CD14-positive monocyte (primary cell): ENCODE measurements at regions not wholly inside any gene's neighbourhood (a gene's known extent, or its start where the extent isn't known, plus 50 kb on each side); places are given as distances from the start of the nearest gene placed in this dataset.

ENCODE experiments used
- DNase-seq, 3 donors: peaks; one replicate each; pipeline ENCODE4 v3.0.0-alpha.2; 2011 to 2022
- H2AFZ ChIP-seq: 2 replicates; pipeline ENCODE4 v1.6.0; 2012; ENCODE audit warnings: mild to moderate bottlenecking, low read depth, low read length, inconsistent platforms; ENCODE audit not compliant: insufficient read depth, poor library complexity, severe bottlenecking
- H3K27ac ChIP-seq, 2 donors: 1 replicate in 1 of 2; 2 replicates in 1 of 2; pipeline ENCODE4 v1.5.1; 2012 to 2013; ENCODE audit warnings: low read length in 2 of 2, control low read depth in 1 of 2, inconsistent platforms in 1 of 2, low read depth in 1 of 2, mild to moderate bottlenecking in 1 of 2
- H3K27me3 ChIP-seq, 2 donors: one replicate each; pipeline versions ENCODE4 v1.6.0 to v1.6.1; 2011 to 2013; ENCODE audit warnings: low read length in 2 of 2; ENCODE audit not compliant: control insufficient read depth in 2 of 2, insufficient read depth in 2 of 2
- H3K36me3 ChIP-seq, 2 donors: replicated peaks in 1 of 2; 1 replicate in 1 of 2; 2 replicates in 1 of 2; pipeline versions ENCODE4 v1.5.1 to v1.6.1; 2012 to 2013; ENCODE audit warnings: low read length in 2 of 2, control low read depth in 1 of 2, inconsistent platforms in 1 of 2, mild to moderate bottlenecking in 1 of 2; ENCODE audit not compliant: insufficient read depth in 2 of 2, control insufficient read depth in 1 of 2
- H3K4me1 ChIP-seq, 2 donors: 1 replicate in 1 of 2; 2 replicates in 1 of 2; pipeline versions ENCODE4 v1.5.1 to v1.6.1; 2012 to 2013; ENCODE audit warnings: low read length in 2 of 2, control low read depth in 1 of 2, inconsistent platforms in 1 of 2, mild to moderate bottlenecking in 1 of 2, moderate library complexity in 1 of 2; ENCODE audit not compliant: insufficient read depth in 2 of 2, control insufficient read depth in 1 of 2
- H3K4me2 ChIP-seq: replicated peaks from 2 replicates; pipeline ENCODE3; 2012; ENCODE audit warnings: low read length, moderate library complexity, mild to moderate bottlenecking; ENCODE audit not compliant: poor library complexity, severe bottlenecking; ENCODE audit errors: extremely low read depth
- H3K4me3 ChIP-seq, 3 experiments: fragments of 200-600 bp in 1 of 3; sonication (generic) in 1 of 3; replicated peaks in 1 of 3; 1 replicate in 2 of 3; 2 replicates in 1 of 3; pipeline ENCODE4 v1.5.1; 2011 to 2013; ENCODE audit warnings: low read length in 3 of 3, mild to moderate bottlenecking in 3 of 3, control low read depth in 2 of 3, low read depth in 2 of 3, inconsistent platforms in 1 of 3, moderate library complexity in 1 of 3
- H3K79me2 ChIP-seq: 2 replicates; pipeline ENCODE4 v1.6.0; 2012; ENCODE audit warnings: mild to moderate bottlenecking, control low read depth, inconsistent platforms, low read length, moderate library complexity; ENCODE audit not compliant: insufficient read depth
- H3K9ac ChIP-seq: 2 replicates; pipeline ENCODE4 v1.6.0; 2017; ENCODE audit warnings: low read length, mild to moderate bottlenecking; ENCODE audit not compliant: insufficient read depth, poor library complexity, severe bottlenecking
- H3K9me3 ChIP-seq, 2 donors: replicated peaks in 1 of 2; 1 replicate in 1 of 2; 2 replicates in 1 of 2; pipeline versions ENCODE4 v1.5.1 to v1.6.1; 2012 to 2013; ENCODE audit warnings: low read length in 2 of 2, control low read depth in 1 of 2; ENCODE audit not compliant: control insufficient read depth in 1 of 2, insufficient read depth in 1 of 2
- H4K20me1 ChIP-seq: 2 replicates; pipeline ENCODE4 v1.6.0; 2012; ENCODE audit warnings: mild to moderate bottlenecking, low read length, control low read depth, moderate library complexity; ENCODE audit not compliant: insufficient read depth
- H3K27ac Mint-ChIP-seq, 7 donors: one replicate each; pipeline ENCODE4 v1.8.0; 2020; ENCODE audit warnings: mild to moderate bottlenecking in 7 of 7, mixed read lengths in 7 of 7, moderate library complexity in 6 of 7, inconsistent platforms in 2 of 7
- H3K27me3 Mint-ChIP-seq, 3 donors: one replicate each; pipeline ENCODE4 v1.8.0; 2021 to 2022; ENCODE audit warnings: low read depth in 3 of 3, mild to moderate bottlenecking in 3 of 3, mixed read lengths in 3 of 3, moderate library complexity in 3 of 3, inconsistent platforms in 1 of 3
- H3K36me3 Mint-ChIP-seq, 2 donors: one replicate each; pipeline ENCODE4 v1.8.0; 2020; ENCODE audit warnings: mixed read lengths in 2 of 2, inconsistent platforms in 1 of 2, mild to moderate bottlenecking in 1 of 2
- H3K4me1 Mint-ChIP-seq: one replicate; pipeline ENCODE4 v1.8.0; 2020; ENCODE audit warnings: mild to moderate bottlenecking, mixed read lengths
- H3K4me3 Mint-ChIP-seq, 2 donors: one replicate each; pipeline ENCODE4 v1.8.0; 2020; ENCODE audit warnings: mild to moderate bottlenecking in 2 of 2, mixed read lengths in 2 of 2, moderate library complexity in 1 of 2
- H3K9me3 Mint-ChIP-seq, 7 donors: one replicate each; pipeline ENCODE4 v1.8.0; 2020 to 2022; ENCODE audit warnings: mixed read lengths in 7 of 7, mild to moderate bottlenecking in 6 of 7, moderate library complexity in 6 of 7, inconsistent platforms in 2 of 7
- CTCF ChIP-seq: fragments of 200-600 bp; IDR thresholded peaks from one replicate; pipeline ENCODE4 v1.8.0; 2022; ENCODE audit warnings: antibody characterized with exemption, mild to moderate bottlenecking
- WGBS: methylation state at CpG from one replicate; pipeline ENCODE4 v1.1.5; 2013; ENCODE audit warnings: missing lambda C conversion rate; ENCODE audit not compliant: insufficient coverage; 5-methylcytosine and 5-hydroxymethylcytosine counted together
- intact Hi-C, 2 donors: fragments of 100-400 bp; cut with micrococcal nuclease; formaldehyde crosslinking; loops; one replicate each; pipeline versions ENCODE4 v1.15.0 to v1.15.1; 2023

GRCh38 chr10:64708884-64709681 lies 1187.9 kb downstream of the REEP3 start:
- Histone ChIP-seq H3K4me1 (no peaks in the 10 kb centered on the region), H2AFZ (no peak overlapping the region), H3K27ac (no peak overlapping the region), H3K36me3 (no peaks in the 10 kb centered on the region), H3K79me2 (no peaks in the 10 kb centered on the region), H3K4me2 (no peak overlapping the region), H4K20me1 (no peaks in the 10 kb centered on the region), H3K9me3 (no peaks in the 10 kb centered on the region), H3K4me3 (no peak overlapping the region), H3K27me3 (no peaks in the 10 kb centered on the region), H3K9ac (no peak overlapping the region)
- Mint-ChIP-seq H3K27ac (no peak overlapping the region), H3K4me1 (no peaks in the 10 kb centered on the region), H3K9me3 (peaks cover 0 to 4% (median 0%) of the 10 kb centered on the region in 7 donors), H3K27me3 (no peaks in the 10 kb centered on the region), H3K36me3 (no peaks in the 10 kb centered on the region), H3K4me3 (no peak overlapping the region)
- TF ChIP-seq CTCF = no peak
- intact Hi-C loops = no loop called here
- no peak for DNase-seq
- 92% methylated on average over 3 of the region's 3 CpGs for WGBS

GRCh38 chr10:64726466-64726865 lies 1205.3 kb downstream of the REEP3 start:
- H3K4me3 ChIP-seq = no peak overlapping the region
- H3K36me3 ChIP-seq = no peaks in the 10 kb centered on the region
- H3K27ac ChIP-seq = no peak overlapping the region
- Mint-ChIP-seq H3K27ac (no peak overlapping the region), H3K9me3 (peaks cover 2 to 18% (median 6%) of the 10 kb centered on the region in 7 donors), H3K4me3 (no peak overlapping the region), H3K27me3 (peaks cover 0 to 2% (median 0%) of the 10 kb centered on the region in 3 donors), H3K4me1 (no peaks in the 10 kb centered on the region), H3K36me3 (no peaks in the 10 kb centered on the region)
- no peaks in the 10 kb centered on the region for H3K27me3 ChIP-seq
- no peaks in the 10 kb centered on the region for H3K4me1 ChIP-seq
- no peaks in the 10 kb centered on the region for H4K20me1 ChIP-seq
- no peak for DNase-seq
- H3K4me2 ChIP-seq = no peak overlapping the region
- intact Hi-C loops = no loop called here
- no peak overlapping the region for H2AFZ ChIP-seq
- H3K79me2 ChIP-seq = no peaks in the 10 kb centered on the region
- no peak for TF ChIP-seq CTCF
- H3K9me3 ChIP-seq = peaks cover 3% of the 10 kb centered on the region in 2 donors
- no peak overlapping the region for H3K9ac ChIP-seq
